ENCODE measurements at regions not wholly inside any gene's neighbourhood (a gene's known extent, or its start where the extent isn't known, plus 50 kb on each side); places are given as distances from the start of the nearest gene placed in this dataset.

- no peak overlapping the region for H3K27ac ChIP-seq (ENCODE audit: low read depth in 2 of 2, low read length in 1 of 2)
- no peak overlapping the region for H3K4me2 ChIP-seq
- TF ChIP-seq, protein P1, sequence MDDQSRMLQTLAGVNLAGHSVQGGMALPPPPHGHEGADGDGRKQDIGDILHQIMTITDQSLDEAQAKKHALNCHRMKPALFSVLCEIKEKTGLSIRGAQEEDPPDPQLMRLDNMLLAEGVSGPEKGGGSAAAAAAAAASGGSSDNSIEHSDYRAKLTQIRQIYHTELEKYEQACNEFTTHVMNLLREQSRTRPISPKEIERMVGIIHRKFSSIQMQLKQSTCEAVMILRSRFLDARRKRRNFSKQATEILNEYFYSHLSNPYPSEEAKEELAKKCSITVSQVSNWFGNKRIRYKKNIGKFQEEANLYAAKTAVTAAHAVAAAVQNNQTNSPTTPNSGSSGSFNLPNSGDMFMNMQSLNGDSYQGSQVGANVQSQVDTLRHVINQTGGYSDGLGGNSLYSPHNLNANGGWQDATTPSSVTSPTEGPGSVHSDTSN (IDR thresholded peaks at IDR 0.05), result no peak
- TF ChIP-seq REST (IDR thresholded peaks at IDR 0.05; ENCODE audit: low read depth, low read length), result no peak
- 56% methylated on average over 6 of the region's 6 CpGs for WGBS (ENCODE audit: low lambda C conversion rate)
- H3K36me3 ChIP-seq (replicated peaks in 1 of 2; ENCODE audit: control insufficient read depth in 1 of 2, insufficient read depth in 2 of 2, low read length in 1 of 2), result no peaks in the 10 kb centered on the region
- CTCF ChIA-PET, result no interaction called here
- DNase-seq, result no peak
- POLR2A ChIA-PET, result no interaction called here
- H3F3A ChIP-seq (replicated peaks; ENCODE audit: insufficient read depth), result no peaks in the 10 kb centered on the region
- no peaks in the 10 kb centered on the region for H3K27me3 ChIP-seq (ENCODE audit: insufficient read depth)
- H3K9me2 ChIP-seq, result no peaks in the 10 kb centered on the region
- no peak overlapping the region for H2AFZ ChIP-seq (ENCODE audit: low read depth)
- no peak overlapping the region for H3K4me3 ChIP-seq (ENCODE audit: low read depth in 2 of 2, low read length in 1 of 2)
- H3K79me2 ChIP-seq (ENCODE audit: insufficient read depth), result no peaks in the 10 kb centered on the region
- no peaks in the 10 kb centered on the region for H4K20me1 ChIP-seq (ENCODE audit: insufficient read depth)
- H3K9me3 ChIP-seq, result no peaks in the 10 kb centered on the region
- no peaks in the 10 kb centered on the region for H3K4me1 ChIP-seq (ENCODE audit: control insufficient read depth in 1 of 2, insufficient read depth in 2 of 2, low read depth in 1 of 2, low read length in 1 of 2)
- no peak overlapping the region for H3K9ac ChIP-seq
Observed at GRCh38 chr2:5794012-5794411, 101.8 kb downstream of the SOX11 start.

DNA sequence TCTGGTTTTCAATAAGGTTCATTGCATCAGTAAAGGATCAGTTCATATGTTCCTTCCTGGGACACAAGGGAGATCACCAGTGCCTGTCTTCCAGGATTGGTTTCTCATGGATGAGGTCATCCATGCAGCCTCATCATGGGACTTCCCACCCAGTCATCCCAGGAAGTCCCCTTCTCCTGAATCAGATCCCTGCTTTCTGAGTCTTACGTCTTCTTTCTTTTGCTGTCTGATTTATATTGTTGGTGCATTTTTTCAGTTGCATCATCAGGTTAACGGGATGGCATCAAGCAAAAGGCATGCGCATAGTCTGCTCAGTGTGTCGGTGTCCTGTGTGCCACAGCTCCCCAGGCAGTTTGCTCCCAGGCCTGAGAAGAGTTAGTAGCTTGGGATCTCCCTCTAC lies 105.9 kb downstream of the SOX11 start:
- DNase-seq, result no peak
- H3K36me3 ChIP-seq (replicated peaks in 1 of 2; ENCODE audit: control insufficient read depth in 1 of 2, insufficient read depth in 2 of 2, low read length in 1 of 2), result no peaks in the 10 kb centered on the region
- WGBS (ENCODE audit: low lambda C conversion rate), result 18% methylated on average over 4 of the region's 4 CpGs
- no peaks in the 10 kb centered on the region for H3K4me1 ChIP-seq (ENCODE audit: control insufficient read depth in 1 of 2, insufficient read depth in 2 of 2, low read depth in 1 of 2, low read length in 1 of 2)
- H3K9me2 ChIP-seq, result no peaks in the 10 kb centered on the region
- no peak overlapping the region for H2AFZ ChIP-seq (ENCODE audit: low read depth)
- H3K4me3 ChIP-seq (ENCODE audit: low read depth in 2 of 2, low read length in 1 of 2), result no peak overlapping the region
- CTCF ChIA-PET, result no interaction called here
- H3K9me3 ChIP-seq, result no peaks in the 10 kb centered on the region
- H3F3A ChIP-seq (replicated peaks; ENCODE audit: insufficient read depth), result no peaks in the 10 kb centered on the region
- TF ChIP-seq TAF1 (IDR thresholded peaks at IDR 0.05; ENCODE audit: borderline replicate concordance, low read depth, low read length) (no peak), TCF12 (IDR thresholded peaks at IDR 0.05) (no peak), USF2 (IDR thresholded peaks at IDR 0.05; ENCODE audit: borderline replicate concordance, low read depth, low read length) (no peak), GABPA (IDR thresholded peaks at IDR 0.05; ENCODE audit: low read depth) (no peak)
- no peaks in the 10 kb centered on the region for H3K79me2 ChIP-seq (ENCODE audit: insufficient read depth)
- H4K20me1 ChIP-seq (ENCODE audit: insufficient read depth), result no peaks in the 10 kb centered on the region
- no peak overlapping the region for H3K9ac ChIP-seq
- POLR2A ChIA-PET, result no interaction called here
- H3K27ac ChIP-seq (ENCODE audit: low read depth in 2 of 2, low read length in 1 of 2), result no peak overlapping the region
- H3K4me2 ChIP-seq, result no peak overlapping the region
- no peaks in the 10 kb centered on the region for H3K27me3 ChIP-seq (ENCODE audit: insufficient read depth)

Data from SK-N-SH (cell line).